ENCODE measurements at regions not wholly inside any gene's neighbourhood (a gene's known extent, or its start where the extent isn't known, plus 50 kb on each side); places are given as distances from the start of the nearest gene placed in this dataset.

GRCh38 chr5:168073311-168073710 is 218.1 kb upstream of the WWC1 start:
- H3K4me3 ChIP-seq (ENCODE audit: low read depth, low read length), result no peak overlapping the region
- H3K36me3 ChIP-seq (ENCODE audit: insufficient read depth), result no peaks in the 10 kb centered on the region
- DNase-seq (ENCODE audit: extremely low spot score), result no peak
- 93% methylated on average over 5 of the region's 5 CpGs for WGBS
- no peaks in the 10 kb centered on the region for H3K4me1 ChIP-seq (ENCODE audit: insufficient read depth)
- H3K27ac ChIP-seq (ENCODE audit: low read depth), result no peak overlapping the region

- Histone ChIP-seq H3K4me3 (ENCODE audit: low read depth, low read length) (no peak overlapping the region), H3K27ac (ENCODE audit: low read depth) (no peak overlapping the region), H3K4me1 (ENCODE audit: insufficient read depth) (no peaks in the 10 kb centered on the region), H3K36me3 (ENCODE audit: insufficient read depth) (no peaks in the 10 kb centered on the region)
- WGBS, result 62% methylated on average over 9 of the region's 9 CpGs
- DNase-seq (ENCODE audit: extremely low spot score), result no peak
Measured at GRCh38 chr5:168073991-168074800, 217.2 kb upstream of the WWC1 start.

GRCh38 chr5:168075387-168075786 is 216.1 kb upstream of the WWC1 start:
- H3K27ac ChIP-seq (ENCODE audit: low read depth), result no peak overlapping the region
- no peaks in the 10 kb centered on the region for H3K4me1 ChIP-seq (ENCODE audit: insufficient read depth)
- no peak for DNase-seq (ENCODE audit: extremely low spot score)
- WGBS, result 43% methylated on average over 3 of the region's 3 CpGs
- no peaks in the 10 kb centered on the region for H3K36me3 ChIP-seq (ENCODE audit: insufficient read depth)
- no peak overlapping the region for H3K4me3 ChIP-seq (ENCODE audit: low read depth, low read length)

GRCh38 chr5:168076561-168076991 is 214.9 kb upstream of the WWC1 start:
- no peak overlapping the region for H3K4me3 ChIP-seq (ENCODE audit: low read depth, low read length)
- H3K4me1 ChIP-seq (ENCODE audit: insufficient read depth), result no peaks in the 10 kb centered on the region
- 52% methylated on average over 2 of the region's 2 CpGs for WGBS
- no peaks in the 10 kb centered on the region for H3K36me3 ChIP-seq (ENCODE audit: insufficient read depth)
- no peak overlapping the region for H3K27ac ChIP-seq (ENCODE audit: low read depth)
- no peak for DNase-seq (ENCODE audit: extremely low spot score)

GRCh38 chr5:168085261-168086031 is 206.0 kb upstream of the WWC1 start:
- no peak for DNase-seq (ENCODE audit: extremely low spot score)
- WGBS, result 36% methylated on average over 9 of the region's 9 CpGs
- Histone ChIP-seq H3K27ac (ENCODE audit: low read depth) (no peak overlapping the region), H3K4me3 (ENCODE audit: low read depth, low read length) (no peak overlapping the region), H3K36me3 (ENCODE audit: insufficient read depth) (no peaks in the 10 kb centered on the region), H3K4me1 (ENCODE audit: insufficient read depth) (no peaks in the 10 kb centered on the region)

- no peak overlapping the region for H3K27ac ChIP-seq (ENCODE audit: low read depth)
- peak; percentile 68 for DNase-seq (ENCODE audit: extremely low spot score)
- H3K36me3 ChIP-seq (ENCODE audit: insufficient read depth), result no peaks in the 10 kb centered on the region
- no peak overlapping the region for H3K4me3 ChIP-seq (ENCODE audit: low read depth, low read length)
- 18% methylated on average over 11 of the region's 11 CpGs for WGBS
- H3K4me1 ChIP-seq (ENCODE audit: insufficient read depth), result no peaks in the 10 kb centered on the region
Measured at GRCh38 chr5:168086104-168086610, 205.3 kb upstream of the WWC1 start.

GRCh38 chr5:168086746-168087145 is 204.7 kb upstream of the WWC1 start:
- no peak for DNase-seq (ENCODE audit: extremely low spot score)
- Histone ChIP-seq H3K27ac (ENCODE audit: low read depth) (no peak overlapping the region), H3K4me1 (ENCODE audit: insufficient read depth) (no peaks in the 10 kb centered on the region), H3K4me3 (ENCODE audit: low read depth, low read length) (no peak overlapping the region), H3K36me3 (ENCODE audit: insufficient read depth) (no peaks in the 10 kb centered on the region)
- 76% methylated on average over 2 of the region's 2 CpGs for WGBS

GRCh38 chr5:168088410-168089173 is 202.9 kb upstream of the WWC1 start:
- 67% methylated on average over 13 of the region's 13 CpGs for WGBS
- H3K4me3 ChIP-seq (ENCODE audit: low read depth, low read length), result no peak overlapping the region
- DNase-seq (ENCODE audit: extremely low spot score), result no peak
- no peaks in the 10 kb centered on the region for H3K36me3 ChIP-seq (ENCODE audit: insufficient read depth)
- H3K27ac ChIP-seq (ENCODE audit: low read depth), result no peak overlapping the region
- H3K4me1 ChIP-seq (ENCODE audit: insufficient read depth), result no peaks in the 10 kb centered on the region

GRCh38 chr5:168089201-168089887 is 202.1 kb upstream of the WWC1 start:
- Histone ChIP-seq H3K36me3 (ENCODE audit: insufficient read depth) (no peaks in the 10 kb centered on the region), H3K4me3 (ENCODE audit: low read depth, low read length) (no peak overlapping the region), H3K27ac (ENCODE audit: low read depth) (no peak overlapping the region), H3K4me1 (ENCODE audit: insufficient read depth) (no peaks in the 10 kb centered on the region)
- WGBS, result 89% methylated on average over 4 of the region's 4 CpGs
- DNase-seq (ENCODE audit: extremely low spot score), result no peak

GRCh38 chr5:168092209-168093185 is 198.9 kb upstream of the WWC1 start:
- Histone ChIP-seq H3K27ac (ENCODE audit: low read depth) (no peak overlapping the region), H3K4me1 (ENCODE audit: insufficient read depth) (no peaks in the 10 kb centered on the region), H3K4me3 (ENCODE audit: low read depth, low read length) (no peak overlapping the region), H3K36me3 (ENCODE audit: insufficient read depth) (no peaks in the 10 kb centered on the region)
- DNase-seq (ENCODE audit: extremely low spot score), result no peak
- WGBS, result 84% methylated on average over 8 of the region's 8 CpGs

- WGBS, result 50% methylated on average over 5 of the region's 5 CpGs
- H3K4me3 ChIP-seq (ENCODE audit: low read depth, low read length), result no peak overlapping the region
- H3K4me1 ChIP-seq (ENCODE audit: insufficient read depth), result no peaks in the 10 kb centered on the region
- no peaks in the 10 kb centered on the region for H3K36me3 ChIP-seq (ENCODE audit: insufficient read depth)
- DNase-seq (ENCODE audit: extremely low spot score), result no peak
- H3K27ac ChIP-seq (ENCODE audit: low read depth), result no peak overlapping the region
Measured at GRCh38 chr5:168093200-168093910, 198.1 kb upstream of the WWC1 start.

GRCh38 chr5:168096525-168096924 is 194.9 kb upstream of the WWC1 start:
- DNase-seq (ENCODE audit: extremely low spot score), result no peak
- 81% methylated on average over 1 of the region's 1 CpG for WGBS

More at GRCh38 chr5:168096525-168096924, 194.9 kb upstream of the WWC1 start:
- Histone ChIP-seq H3K27ac (ENCODE audit: low read depth) (no peak overlapping the region), H3K4me1 (ENCODE audit: insufficient read depth) (no peaks in the 10 kb centered on the region), H3K36me3 (ENCODE audit: insufficient read depth) (no peaks in the 10 kb centered on the region), H3K4me3 (ENCODE audit: low read depth, low read length) (no peak overlapping the region)
